OCI-LY7 (cell line): ENCODE measurements at regions not wholly inside any gene's neighbourhood (a gene's known extent, or its start where the extent isn't known, plus 50 kb on each side); places are given as distances from the start of the nearest gene placed in this dataset.

Source experiments
- BruUV-seq: library from RNA; stranded (reverse); fragments of 400-500 nt; replicated peaks from 2 replicates; lab custom pipeline; 2021; lab: Mats Ljungman, UMichigan
- CTCF ChIA-PET: fragments of 300-600 bp; sonication (Branson Sonifier 250); formaldehyde crosslinking; loops from one replicate; lab custom pipeline; 2022; ENCODE audit warnings: antibody characterized with exemption; ENCODE audit not compliant: unreplicated experiment; lab: Charles Lee
- POLR2A ChIA-PET: fragments of 300-600 bp; sonication (Branson Sonifier 250); formaldehyde crosslinking; loops from one replicate; lab custom pipeline; 2022; ENCODE audit warnings: antibody characterized with exemption; lab: Charles Lee
- DNase-seq: peaks from one replicate; pipeline ENCODE4 v3.0.0-alpha.2; 2015; ENCODE audit warnings: low spot score
- H2AFZ ChIP-seq: fragments of 200-600 bp; sonication (generic), shearing (Covaris generic); 2 replicates; pipeline ENCODE4 v1.6.1; 2014; ENCODE audit warnings: mild to moderate bottlenecking, antibody characterized with exemption, low read length, moderate library complexity
- H3K27ac ChIP-seq: fragments of 200-600 bp; sonication (generic); 2 replicates; pipeline ENCODE4 v1.5.1; 2014; ENCODE audit warnings: mixed run types, low read depth, mild to moderate bottlenecking, moderate library complexity, low read length, inconsistent platforms; ENCODE audit not compliant: poor library complexity, severe bottlenecking
- H3K36me3 ChIP-seq: fragments of 200-600 bp; sonication (generic); 2 replicates; pipeline ENCODE4 v1.6.1; 2014; ENCODE audit warnings: mild to moderate bottlenecking, antibody characterized with exemption, low read length, moderate library complexity, mixed read lengths; ENCODE audit not compliant: insufficient read depth
- H3K4me1 ChIP-seq: fragments of 200-600 bp; sonication (generic); 2 replicates; pipeline ENCODE4 v1.5.1; 2014; ENCODE audit warnings: mild to moderate bottlenecking, low read length; ENCODE audit not compliant: insufficient read depth, poor library complexity, severe bottlenecking
- H3K4me2 ChIP-seq: fragments of 200-600 bp; sonication (generic); 2 replicates; pipeline ENCODE4 v1.6.1; 2014; ENCODE audit warnings: mild to moderate bottlenecking, low read length
- H3K4me3 ChIP-seq: fragments of 200-600 bp; sonication (generic); 2 replicates; pipeline ENCODE4 v1.5.1; 2014; ENCODE audit warnings: mild to moderate bottlenecking, low read depth, low read length; ENCODE audit not compliant: poor library complexity, severe bottlenecking
- H3K79me2 ChIP-seq: fragments of 200-600 bp; sonication (generic); 2 replicates; pipeline ENCODE4 v1.6.1; 2016; ENCODE audit warnings: low read depth, mild to moderate bottlenecking, low read length, moderate library complexity, mixed read lengths; ENCODE audit not compliant: insufficient read depth
- H3K9me2 ChIP-seq: fragments of 200-600 bp; sonication (generic); 2 replicates; pipeline ENCODE4 v1.6.1; 2016; ENCODE audit warnings: mild to moderate bottlenecking, low read length, mixed read lengths; ENCODE audit not compliant: insufficient read depth
- H3K9me3 ChIP-seq: fragments of 200-600 bp; sonication (generic); 2 replicates; pipeline ENCODE4 v1.6.1; 2014; ENCODE audit warnings: mild to moderate bottlenecking, mixed run types, low read length, mixed read lengths
- H4K20me1 ChIP-seq: fragments of 200-600 bp; sonication (generic); 2 replicates; pipeline ENCODE4 v1.6.1; 2014; ENCODE audit warnings: mild to moderate bottlenecking, antibody characterized with exemption, low read length, moderate library complexity, mixed read lengths; ENCODE audit not compliant: insufficient read depth
- EZH2phosphoT487 ChIP-seq: fragments of 200-600 bp; sonication (generic); IDR thresholded peaks from 2 replicates; pipeline ENCODE4 v1.6.1; 2018; ENCODE audit warnings: low read depth, borderline replicate concordance, mild to moderate bottlenecking, mixed run types, antibody characterized with exemption, low read length, moderate library complexity, mixed read lengths
- intact Hi-C: fragments of 100-400 bp; cut with micrococcal nuclease; formaldehyde crosslinking; loops from one replicate; pipeline ENCODE4 v1.10.0; 2022; ENCODE audit not compliant: unreplicated experiment
- TF ChIP-seq, protein P1 (sequence below): fragments of 200-600 bp; sonication (generic); conservative IDR thresholded peaks from 2 replicates; pipeline ENCODE4 v1.5.1; 2014; ENCODE audit warnings: mild to moderate bottlenecking, antibody characterized with exemption, low read length, moderate library complexity, mixed read lengths

DNA sequence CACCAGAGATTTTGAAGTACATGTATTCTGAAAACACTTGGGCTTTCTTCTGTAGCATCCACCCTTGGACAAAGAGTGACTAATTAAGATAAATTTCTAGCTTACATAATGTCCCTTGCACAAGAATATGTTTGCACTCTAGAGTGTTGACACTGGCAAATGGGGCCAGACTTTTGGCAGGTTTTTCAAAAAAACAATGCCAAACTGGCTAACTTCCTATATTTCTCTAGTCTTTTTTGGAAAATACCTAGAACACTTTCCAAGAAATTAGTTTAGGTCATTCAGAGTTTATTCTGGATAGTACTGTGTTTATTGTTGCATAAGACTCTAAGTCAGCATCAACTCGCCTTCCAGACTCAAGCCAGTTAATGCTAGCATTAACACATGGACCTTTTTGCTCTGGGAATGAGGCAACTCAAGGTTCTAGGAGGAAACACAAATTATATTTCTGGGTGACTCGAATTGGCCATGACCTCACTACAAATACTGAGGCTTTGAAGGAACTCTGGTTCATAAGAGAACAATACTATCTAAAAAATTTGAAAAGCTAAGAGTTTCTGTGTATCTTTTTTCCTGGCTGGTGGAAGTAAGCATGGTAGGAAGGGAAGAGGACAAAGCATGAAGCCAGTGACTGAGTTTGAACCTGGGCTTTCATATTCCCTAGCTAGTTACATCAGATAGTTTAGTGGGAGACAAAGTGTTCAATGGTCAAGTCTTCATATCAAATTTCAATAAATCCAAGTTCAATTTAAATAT lies 101.6 kb downstream of the NREP start:
- POLR2A ChIA-PET, result interaction anchor here (1.2 kb wide), 1 partner anchor 13 kb away, joined by 3 read pairs; no protein-coding TSS in a partner anchor
- no TSS peak for BruUV-seq

DNA sequence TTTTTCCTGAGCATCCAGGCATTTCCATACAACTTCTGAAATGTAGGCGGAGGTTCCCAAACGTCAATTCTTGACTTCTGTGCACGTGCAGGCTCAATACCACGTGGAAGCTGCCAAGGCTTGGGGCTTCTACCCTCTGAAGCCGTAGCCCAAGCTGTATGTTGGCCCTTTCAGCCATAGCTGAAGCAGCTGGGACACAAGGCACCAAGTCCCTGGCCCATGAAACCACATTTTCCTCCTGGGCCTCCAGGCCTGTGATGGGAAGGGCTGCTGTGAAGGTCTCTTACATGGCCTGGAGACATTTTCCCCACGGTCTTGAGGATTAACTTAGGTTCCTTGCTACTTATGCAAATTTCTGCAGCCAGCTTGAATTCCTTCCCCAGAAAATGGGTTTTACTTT lies 103.6 kb downstream of the NREP start:
- H3K9me3 ChIP-seq, result no peaks in the 10 kb centered on the region
- H3K4me1 ChIP-seq, result no peaks in the 10 kb centered on the region
- intact Hi-C loops, result no loop called here
- no peak overlapping the region for H3K27ac ChIP-seq
- no peaks in the 10 kb centered on the region for H3K9me2 ChIP-seq
- H3K4me3 ChIP-seq, result no peak overlapping the region
- TF ChIP-seq, protein P1, sequence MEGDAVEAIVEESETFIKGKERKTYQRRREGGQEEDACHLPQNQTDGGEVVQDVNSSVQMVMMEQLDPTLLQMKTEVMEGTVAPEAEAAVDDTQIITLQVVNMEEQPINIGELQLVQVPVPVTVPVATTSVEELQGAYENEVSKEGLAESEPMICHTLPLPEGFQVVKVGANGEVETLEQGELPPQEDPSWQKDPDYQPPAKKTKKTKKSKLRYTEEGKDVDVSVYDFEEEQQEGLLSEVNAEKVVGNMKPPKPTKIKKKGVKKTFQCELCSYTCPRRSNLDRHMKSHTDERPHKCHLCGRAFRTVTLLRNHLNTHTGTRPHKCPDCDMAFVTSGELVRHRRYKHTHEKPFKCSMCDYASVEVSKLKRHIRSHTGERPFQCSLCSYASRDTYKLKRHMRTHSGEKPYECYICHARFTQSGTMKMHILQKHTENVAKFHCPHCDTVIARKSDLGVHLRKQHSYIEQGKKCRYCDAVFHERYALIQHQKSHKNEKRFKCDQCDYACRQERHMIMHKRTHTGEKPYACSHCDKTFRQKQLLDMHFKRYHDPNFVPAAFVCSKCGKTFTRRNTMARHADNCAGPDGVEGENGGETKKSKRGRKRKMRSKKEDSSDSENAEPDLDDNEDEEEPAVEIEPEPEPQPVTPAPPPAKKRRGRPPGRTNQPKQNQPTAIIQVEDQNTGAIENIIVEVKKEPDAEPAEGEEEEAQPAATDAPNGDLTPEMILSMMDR, result no peak
- TF ChIP-seq EZH2phosphoT487, result no peak
- DNase-seq, result no peak
- BruUV-seq, result no TSS peak
- no peaks in the 10 kb centered on the region for H3K79me2 ChIP-seq
- no peaks in the 10 kb centered on the region for H3K36me3 ChIP-seq
- no peaks in the 10 kb centered on the region for H4K20me1 ChIP-seq
- no peak overlapping the region for H2AFZ ChIP-seq
- no peak overlapping the region for H3K4me2 ChIP-seq
- CTCF ChIA-PET, result interaction anchor here (0.6 kb wide), 1 partner anchor 1296 kb away, joined by 3 read pairs; no protein-coding TSS in a partner anchor
- POLR2A ChIA-PET, result no interaction called here

More for the DNA sequence above, 101.6 kb downstream of the NREP start:
- H3K27ac ChIP-seq, result no peak overlapping the region
- no peak for TF ChIP-seq EZH2phosphoT487
- TF ChIP-seq, protein P1, result no peak
- H3K36me3 ChIP-seq, result no peaks in the 10 kb centered on the region
- intact Hi-C loops, result no loop called here
- H3K4me2 ChIP-seq, result no peak overlapping the region
- no peaks in the 10 kb centered on the region for H3K79me2 ChIP-seq
- H2AFZ ChIP-seq, result no peak overlapping the region
- H3K9me3 ChIP-seq, result no peaks in the 10 kb centered on the region
- DNase-seq, result no peak
- H3K9me2 ChIP-seq, result no peaks in the 10 kb centered on the region
- CTCF ChIA-PET, result no interaction called here
- no peak overlapping the region for H3K4me3 ChIP-seq
- H4K20me1 ChIP-seq, result no peaks in the 10 kb centered on the region
- no peaks in the 10 kb centered on the region for H3K4me1 ChIP-seq

DNA sequence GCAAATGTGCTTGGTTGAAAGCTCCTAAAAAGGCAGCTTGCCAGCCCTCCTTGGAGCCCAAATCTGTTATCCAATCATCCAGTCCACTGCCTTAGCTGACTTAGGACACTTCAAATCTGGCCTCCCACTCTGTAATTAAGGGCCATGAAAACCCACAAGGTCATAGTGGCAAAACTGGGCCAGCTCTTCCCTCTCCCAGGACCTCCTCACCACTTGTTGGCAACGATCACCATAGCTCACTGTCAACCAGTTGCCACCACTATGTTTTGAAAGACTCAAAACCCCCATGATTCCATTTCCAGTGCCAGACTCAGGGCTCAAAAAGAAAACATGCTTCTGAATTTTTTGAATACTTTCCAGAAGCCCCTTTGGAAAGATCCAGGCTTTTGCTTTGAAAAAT lies 107.5 kb downstream of the NREP start:
- H3K36me3 ChIP-seq, result no peaks in the 10 kb centered on the region
- H4K20me1 ChIP-seq, result no peaks in the 10 kb centered on the region
- DNase-seq, result no peak
- no peak overlapping the region for H2AFZ ChIP-seq
- no TSS peak for BruUV-seq
- no peak overlapping the region for H3K4me2 ChIP-seq
- H3K27ac ChIP-seq, result no peak overlapping the region
- TF ChIP-seq, protein P1, result no peak
- TF ChIP-seq EZH2phosphoT487, result no peak
- intact Hi-C loops, result no loop called here
- H3K4me3 ChIP-seq, result no peak overlapping the region
- H3K9me3 ChIP-seq, result no peaks in the 10 kb centered on the region
- no peaks in the 10 kb centered on the region for H3K9me2 ChIP-seq
- no peaks in the 10 kb centered on the region for H3K4me1 ChIP-seq
- no peaks in the 10 kb centered on the region for H3K79me2 ChIP-seq
- CTCF ChIA-PET, result no interaction called here
- POLR2A ChIA-PET, result no interaction called here
